Right atrium auricular region (tissue), 2 donors: ENCODE measurements at regions not wholly inside any gene's neighbourhood (a gene's known extent, or its start where the extent isn't known, plus 50 kb on each side); places are given as distances from the start of the nearest gene placed in this dataset.
"Not testable (repeated sequence)": the region's sequence is repeated elsewhere in the genome, so short reads cannot be mapped to it uniquely, and the experiment has no call there.

Experiments used
- DNase-seq: peaks from one replicate; pipeline ENCODE4 v3.0.0-alpha.2; 2019; ENCODE audit warnings: low spot score
- H3K27ac ChIP-seq, 2 donors: fragments of 200-600 bp; sonication (generic); 1 replicate in 1 of 2; 2 replicates in 1 of 2; pipeline ENCODE4 v1.5.1; 2016 to 2019
- H3K27me3 ChIP-seq, 2 donors: fragments of 200-600 bp; sonication (generic); one replicate each; pipeline versions ENCODE4 v1.5.1 to v1.6.0; 2017 to 2019
- H3K36me3 ChIP-seq: fragments of 200-600 bp; sonication (generic); one replicate; pipeline ENCODE4 v1.5.1; 2016
- H3K4me1 ChIP-seq, 2 donors: fragments of 200-600 bp; sonication (generic); one replicate each; pipeline versions ENCODE4 v1.5.1 to v1.6.0; 2017 to 2019
- H3K4me3 ChIP-seq, 2 donors: fragments of 200-600 bp; sonication (generic); 1 replicate in 1 of 2; 2 replicates in 1 of 2; pipeline ENCODE4 v1.5.1; 2017 to 2019; ENCODE audit warnings: mild to moderate bottlenecking in 1 of 2, moderate library complexity in 1 of 2
- H3K9me3 ChIP-seq, 2 donors: fragments of 200-600 bp; sonication (generic); one replicate each; pipeline ENCODE4 v1.5.1; 2019
- TF ChIP-seq, protein P1 (sequence below), 2 donors: fragments of 200-600 bp; sonication (generic); IDR thresholded peaks; one replicate each; pipeline ENCODE4 v1.5.1; 2019; ENCODE audit warnings: antibody characterized with exemption in 2 of 2

- Histone ChIP-seq H3K27me3 (no peaks in the 10 kb centered on the region), H3K4me3 (no peak overlapping the region), H3K36me3 (no peaks in the 10 kb centered on the region), H3K4me1 (no peaks in the 10 kb centered on the region), H3K27ac (no peak overlapping the region), H3K9me3 (no peaks in the 10 kb centered on the region)
- TF ChIP-seq, protein P1, sequence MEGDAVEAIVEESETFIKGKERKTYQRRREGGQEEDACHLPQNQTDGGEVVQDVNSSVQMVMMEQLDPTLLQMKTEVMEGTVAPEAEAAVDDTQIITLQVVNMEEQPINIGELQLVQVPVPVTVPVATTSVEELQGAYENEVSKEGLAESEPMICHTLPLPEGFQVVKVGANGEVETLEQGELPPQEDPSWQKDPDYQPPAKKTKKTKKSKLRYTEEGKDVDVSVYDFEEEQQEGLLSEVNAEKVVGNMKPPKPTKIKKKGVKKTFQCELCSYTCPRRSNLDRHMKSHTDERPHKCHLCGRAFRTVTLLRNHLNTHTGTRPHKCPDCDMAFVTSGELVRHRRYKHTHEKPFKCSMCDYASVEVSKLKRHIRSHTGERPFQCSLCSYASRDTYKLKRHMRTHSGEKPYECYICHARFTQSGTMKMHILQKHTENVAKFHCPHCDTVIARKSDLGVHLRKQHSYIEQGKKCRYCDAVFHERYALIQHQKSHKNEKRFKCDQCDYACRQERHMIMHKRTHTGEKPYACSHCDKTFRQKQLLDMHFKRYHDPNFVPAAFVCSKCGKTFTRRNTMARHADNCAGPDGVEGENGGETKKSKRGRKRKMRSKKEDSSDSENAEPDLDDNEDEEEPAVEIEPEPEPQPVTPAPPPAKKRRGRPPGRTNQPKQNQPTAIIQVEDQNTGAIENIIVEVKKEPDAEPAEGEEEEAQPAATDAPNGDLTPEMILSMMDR (IDR thresholded peaks at IDR 0.05), result no peak
- DNase-seq, result no peak
Measured at GRCh38 chr3:193023218-193023617, 105.6 kb upstream of the MB21D2 start.

DNA sequence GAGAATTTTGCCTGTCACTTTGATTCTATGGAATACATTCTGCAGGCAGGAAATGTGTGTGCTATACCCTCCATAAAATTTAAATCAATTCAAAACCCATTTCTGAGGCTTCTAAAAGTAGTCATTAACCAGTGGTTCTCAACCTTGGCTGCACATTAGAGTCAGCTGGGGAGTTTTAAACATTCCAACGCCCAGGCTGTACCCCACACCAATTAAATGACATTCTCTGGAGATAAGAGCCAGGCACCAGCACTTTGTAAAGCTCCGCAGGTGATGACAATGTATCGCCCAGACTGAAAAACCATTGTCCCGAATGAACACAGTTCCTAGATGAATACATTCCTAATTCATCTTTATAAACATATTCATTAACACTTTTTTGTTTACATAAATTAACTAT, 110.6 kb upstream of the MB21D2 start:
- H3K27ac ChIP-seq, result no peak overlapping the region
- no peak for DNase-seq
- no peaks in the 10 kb centered on the region for H3K27me3 ChIP-seq
- no peaks in the 10 kb centered on the region for H3K36me3 ChIP-seq
- no peaks in the 10 kb centered on the region for H3K9me3 ChIP-seq
- TF ChIP-seq, protein P1 (IDR thresholded peaks at IDR 0.05), result no peak
- H3K4me1 ChIP-seq, result no peaks in the 10 kb centered on the region
- no peak overlapping the region for H3K4me3 ChIP-seq

- no peak for DNase-seq
- Histone ChIP-seq H3K4me1 (no peaks in the 10 kb centered on the region), H3K36me3 (no peaks in the 10 kb centered on the region), H3K27ac (no peak overlapping the region), H3K4me3 (no peak overlapping the region), H3K27me3 (no peaks in the 10 kb centered on the region), H3K9me3 (no peaks in the 10 kb centered on the region)
- TF ChIP-seq, protein P1 (IDR thresholded peaks at IDR 0.05), result no peak
Measured at GRCh38 chr3:193029800-193030199, 112.1 kb upstream of the MB21D2 start.

DNA sequence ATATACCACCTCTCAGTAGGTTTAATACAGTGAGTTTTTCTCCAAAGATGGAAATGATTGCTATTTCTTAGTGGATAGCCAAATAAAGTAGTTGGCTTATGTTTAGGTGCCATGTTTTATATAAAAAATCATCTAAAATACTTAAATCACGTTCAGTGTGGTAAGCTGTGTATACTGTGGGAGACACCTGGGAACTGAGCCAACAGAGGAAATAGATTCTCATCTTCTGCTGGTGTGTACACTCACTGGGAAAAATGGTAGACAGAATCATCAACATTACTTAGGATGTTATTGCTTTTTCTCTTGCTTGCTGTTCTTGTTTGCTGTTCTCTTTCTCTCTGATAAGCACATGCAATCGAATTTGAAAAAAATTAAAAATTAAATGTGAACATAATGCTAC, 112.6 kb upstream of the MB21D2 start:
- Histone ChIP-seq H3K4me1 (no peaks in the 10 kb centered on the region), H3K4me3 (no peak overlapping the region), H3K9me3 (no peaks in the 10 kb centered on the region), H3K27ac (no peak overlapping the region), H3K27me3 (no peaks in the 10 kb centered on the region), H3K36me3 (no peaks in the 10 kb centered on the region)
- DNase-seq, result no peak
- TF ChIP-seq, protein P1 (IDR thresholded peaks at IDR 0.05), result no peak

GRCh38 chr3:193031911-193032310, 114.3 kb upstream of the MB21D2 start:
- H3K36me3 ChIP-seq, result no peaks in the 10 kb centered on the region
- no peaks in the 10 kb centered on the region for H3K4me1 ChIP-seq
- H3K27ac ChIP-seq, result no peak overlapping the region
- H3K27me3 ChIP-seq, result no peaks in the 10 kb centered on the region
- no peaks in the 10 kb centered on the region for H3K9me3 ChIP-seq
- TF ChIP-seq, protein P1 (IDR thresholded peaks at IDR 0.05), result no peak
- no peak for DNase-seq
- H3K4me3 ChIP-seq, result no peak overlapping the region

- no peak overlapping the region for H3K27ac ChIP-seq
- no peak overlapping the region for H3K4me3 ChIP-seq
- no peaks in the 10 kb centered on the region for H3K27me3 ChIP-seq
- H3K9me3 ChIP-seq, result no peaks in the 10 kb centered on the region
- no peaks in the 10 kb centered on the region for H3K36me3 ChIP-seq
- DNase-seq, result no peak
- H3K4me1 ChIP-seq, result no peaks in the 10 kb centered on the region
- TF ChIP-seq, protein P1 (IDR thresholded peaks at IDR 0.05), result no peak
Measured at GRCh38 chr3:193033226-193033780, 115.6 kb upstream of the MB21D2 start.

DNA sequence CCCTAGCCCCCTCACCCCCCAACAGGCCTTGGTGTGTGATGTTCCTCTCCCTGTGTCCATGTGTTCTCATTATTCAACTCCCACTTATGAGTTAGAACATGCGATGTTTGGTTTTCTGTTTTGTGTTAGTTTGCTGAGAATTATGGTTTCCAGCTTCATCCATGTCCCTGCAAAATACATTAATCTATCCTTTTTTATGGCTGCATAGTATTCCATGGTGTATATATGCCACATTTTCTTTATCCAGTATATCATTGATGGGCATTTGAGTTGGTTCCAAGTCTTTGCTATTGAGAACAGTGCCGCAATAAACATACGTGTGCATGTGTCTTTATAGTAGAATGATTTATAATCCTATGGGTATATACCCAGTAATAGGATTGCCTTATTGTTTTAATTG, 120.2 kb upstream of the MB21D2 start:
- not testable (repeated sequence) for H3K4me1 ChIP-seq, H3K36me3 ChIP-seq, DNase-seq, H3K27ac ChIP-seq, H3K9me3 ChIP-seq, H3K4me3 ChIP-seq, H3K27me3 ChIP-seq
